GM23338 (cell line): ENCODE measurements at regions not wholly inside any gene's neighbourhood (a gene's known extent, or its start where the extent isn't known, plus 50 kb on each side); places are given as distances from the start of the nearest gene placed in this dataset.

Experiments used
- ATAC-seq: fragments of 200-7000 bp; cut with Tn5 transposase; 3 replicates; pipeline ENCODE4 v1.9.1; 2020
- DNase-seq: peaks from one replicate; pipeline ENCODE4 v3.0.0-alpha.2; 2015; ENCODE audit warnings: low spot score
- H2AFZ ChIP-seq: fragments of 200-600 bp; sonication (generic); 2 replicates; pipeline ENCODE4 v1.8.0; 2016; ENCODE audit warnings: antibody characterized with exemption, mild to moderate bottlenecking, moderate library complexity
- H3F3A ChIP-seq: fragments of 200-600 bp; sonication (generic); replicated peaks from 2 replicates; pipeline ENCODE4 v1.8.0; 2017; ENCODE audit warnings: antibody characterized with exemption, mixed run types, low read depth
- H3K27ac ChIP-seq: fragments of 200-600 bp; sonication (generic); 2 replicates; pipeline ENCODE4 v1.6.1; 2016; ENCODE audit warnings: low read depth
- H3K27me3 ChIP-seq: fragments of 200-600 bp; sonication (generic); 2 replicates; pipeline ENCODE4 v1.8.0; 2016; ENCODE audit warnings: mild to moderate bottlenecking, mixed run types, moderate library complexity; ENCODE audit not compliant: insufficient read depth
- H3K36me3 ChIP-seq: fragments of 200-600 bp; sonication (generic); 2 replicates; pipeline ENCODE4 v1.8.0; 2016; ENCODE audit warnings: mild to moderate bottlenecking; ENCODE audit not compliant: insufficient read depth
- H3K4me1 ChIP-seq: fragments of 200-600 bp; sonication (generic); 2 replicates; pipeline ENCODE4 v1.8.0; 2016; ENCODE audit warnings: mild to moderate bottlenecking, moderate library complexity; ENCODE audit not compliant: insufficient read depth
- H3K4me2 ChIP-seq: fragments of 200-600 bp; sonication (generic); 2 replicates; pipeline ENCODE4 v1.7.1; 2017; ENCODE audit warnings: mixed run types
- H3K4me3 ChIP-seq: fragments of 200-600 bp; sonication (generic); 2 replicates; pipeline ENCODE4 v1.6.1; 2016; ENCODE audit warnings: mixed run types
- H3K79me2 ChIP-seq: fragments of 200-600 bp; sonication (generic); replicated peaks from 2 replicates; pipeline ENCODE4 v1.8.0; 2017; ENCODE audit warnings: mild to moderate bottlenecking; ENCODE audit not compliant: insufficient read depth
- H3K9me2 ChIP-seq: fragments of 200-600 bp; sonication (generic); 2 replicates; pipeline ENCODE4 v1.8.0; 2017; ENCODE audit not compliant: insufficient read depth
- H4K20me1 ChIP-seq: fragments of 200-600 bp; sonication (generic); replicated peaks from 2 replicates; pipeline ENCODE4 v1.8.0; 2017; ENCODE audit warnings: mild to moderate bottlenecking; ENCODE audit not compliant: insufficient read depth
- H3K27ac Mint-ChIP-seq: 2 replicates; pipeline ENCODE4 v1.8.0; 2020; ENCODE audit warnings: inconsistent platforms, mild to moderate bottlenecking, moderate library complexity, mixed read lengths
- H3K27me3 Mint-ChIP-seq: 3 replicates; pipeline ENCODE4 v1.8.0; 2022; ENCODE audit warnings: low read depth, mild to moderate bottlenecking, moderate library complexity, mixed read lengths, inconsistent platforms; ENCODE audit not compliant: insufficient read depth, poor library complexity
- H3K36me3 Mint-ChIP-seq: 3 replicates; pipeline ENCODE4 v1.8.0; 2021; ENCODE audit warnings: low read depth, mild to moderate bottlenecking, inconsistent platforms, moderate library complexity, mixed read lengths
- H3K4me1 Mint-ChIP-seq: 3 replicates; pipeline ENCODE4 v1.8.0; 2020; ENCODE audit warnings: mild to moderate bottlenecking, inconsistent platforms, mixed read lengths
- H3K4me3 Mint-ChIP-seq: 3 replicates; pipeline ENCODE4 v1.8.0; 2021; ENCODE audit warnings: moderate library complexity, mild to moderate bottlenecking, inconsistent platforms, mixed read lengths
- H3K9me3 Mint-ChIP-seq: 3 replicates; pipeline ENCODE4 v1.8.0; 2020; ENCODE audit warnings: moderate library complexity, mild to moderate bottlenecking, inconsistent platforms, mixed read lengths
- CREB1 ChIP-seq: fragments of 250-450 bp; sonication (Bioruptor Pico); IDR thresholded peaks from 2 replicates; pipeline ENCODE4 v1.5.0; 2020; ENCODE audit warnings: low read depth, mild to moderate bottlenecking, moderate library complexity
- EZH2 ChIP-seq: fragments of 200-600 bp; sonication (generic); IDR thresholded peaks from one replicate; pipeline ENCODE4 v1.8.0; 2017; ENCODE audit warnings: antibody characterized with exemption, mild to moderate bottlenecking, low read depth; ENCODE audit not compliant: unreplicated experiment
- EZH2phosphoT487 ChIP-seq: fragments of 200-600 bp; sonication (generic); IDR thresholded peaks from one replicate; pipeline ENCODE4 v1.8.1; 2018; ENCODE audit warnings: antibody characterized with exemption; ENCODE audit not compliant: unreplicated experiment
- JUNB ChIP-seq: IDR thresholded peaks from one replicate; pipeline ENCODE4 v1.6.1; 2016; ENCODE audit warnings: antibody characterized with exemption; ENCODE audit not compliant: unreplicated experiment
- NANOG ChIP-seq: IDR thresholded peaks from 2 replicates; pipeline ENCODE4 v1.6.1; 2016; ENCODE audit warnings: antibody characterized with exemption, borderline replicate concordance
- POLR2AphosphoS5 ChIP-seq: IDR thresholded peaks from 2 replicates; pipeline ENCODE4 v1.6.1; 2016; ENCODE audit warnings: antibody characterized with exemption, low read depth
- STAT1 ChIP-seq: IDR thresholded peaks from one replicate; pipeline ENCODE4 v1.6.1; 2016; ENCODE audit warnings: antibody characterized with exemption; ENCODE audit not compliant: unreplicated experiment
- ZNF114 ChIP-seq: fragments of 250-450 bp; sonication (Bioruptor Pico); IDR thresholded peaks from 2 replicates; pipeline ENCODE4 v1.5.0; 2020; ENCODE audit warnings: mild to moderate bottlenecking, moderate library complexity
- ZNF331 ChIP-seq: fragments of 250-450 bp; sonication (Bioruptor Pico); IDR thresholded peaks from 2 replicates; pipeline ENCODE4 v1.5.0; 2020; ENCODE audit warnings: low read depth, mild to moderate bottlenecking, moderate library complexity
- ZNF462 ChIP-seq: fragments of 250-450 bp; sonication (Bioruptor Pico); IDR thresholded peaks from 2 replicates; pipeline ENCODE4 v1.5.0; 2020; ENCODE audit warnings: mild to moderate bottlenecking, moderate library complexity
- TF ChIP-seq, protein P1 (sequence below): IDR thresholded peaks from 2 replicates; pipeline ENCODE4 v1.6.1; 2016; ENCODE audit warnings: antibody characterized with exemption
- TF ChIP-seq, protein P2 (sequence below), 2 experiments: fragments of 200-600 bp in 1 of 2; sonication (generic) in 1 of 2; conservative IDR thresholded peaks; 2 replicates each; pipeline versions ENCODE4 v1.5.1 to v1.6.1; 2016 to 2017; ENCODE audit warnings: antibody characterized with exemption in 2 of 2, low read depth in 2 of 2, mild to moderate bottlenecking in 2 of 2, moderate library complexity in 1 of 2
- TF ChIP-seq, protein P3 (sequence below): IDR thresholded peaks from one replicate; pipeline ENCODE4 v1.6.1; 2018; ENCODE audit warnings: antibody characterized with exemption; ENCODE audit not compliant: unreplicated experiment

GRCh38 chrX:131792356-131792749 is 230.7 kb upstream of the STK26 start:
- Histone ChIP-seq H3K36me3 (peaks cover 29% of the 10 kb centered on the region), H4K20me1 (0 out of 2 replicates have a peak, but pooled peaks cover 3% of the 10 kb centered on the region), H3K4me1 (no peaks in the 10 kb centered on the region), H3K27me3 (no peaks in the 10 kb centered on the region), H3K4me3 (no peak overlapping the region), H3K27ac (no peak overlapping the region), H3K79me2 (peaks cover 8% of the 10 kb centered on the region; the same call in 1 of the 2 replicates), H3F3A (no peaks in the 10 kb centered on the region), H2AFZ (no peak overlapping the region), H3K9me2 (no peaks in the 10 kb centered on the region), H3K4me2 (no peak overlapping the region)
- Mint-ChIP-seq H3K4me1 (no peaks in the 10 kb centered on the region), H3K4me3 (no peak overlapping the region), H3K36me3 (peaks cover 75% of the 10 kb centered on the region), H3K9me3 (no peaks in the 10 kb centered on the region; the same call in 2 of the 3 replicates), H3K27ac (no peak overlapping the region), H3K27me3 (peaks cover 2% of the 10 kb centered on the region)
- DNase-seq (no peak), ATAC-seq (no peak)
- TF ChIP-seq CREB1 (CRISPR knock-in tag) = no peak
- no peak for TF ChIP-seq ZNF462
- TF ChIP-seq EZH2 = no peak
- no peak for TF ChIP-seq NANOG
- TF ChIP-seq, protein P1, sequence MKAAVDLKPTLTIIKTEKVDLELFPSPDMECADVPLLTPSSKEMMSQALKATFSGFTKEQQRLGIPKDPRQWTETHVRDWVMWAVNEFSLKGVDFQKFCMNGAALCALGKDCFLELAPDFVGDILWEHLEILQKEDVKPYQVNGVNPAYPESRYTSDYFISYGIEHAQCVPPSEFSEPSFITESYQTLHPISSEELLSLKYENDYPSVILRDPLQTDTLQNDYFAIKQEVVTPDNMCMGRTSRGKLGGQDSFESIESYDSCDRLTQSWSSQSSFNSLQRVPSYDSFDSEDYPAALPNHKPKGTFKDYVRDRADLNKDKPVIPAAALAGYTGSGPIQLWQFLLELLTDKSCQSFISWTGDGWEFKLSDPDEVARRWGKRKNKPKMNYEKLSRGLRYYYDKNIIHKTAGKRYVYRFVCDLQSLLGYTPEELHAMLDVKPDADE = no peak
- TF ChIP-seq, protein P2, sequence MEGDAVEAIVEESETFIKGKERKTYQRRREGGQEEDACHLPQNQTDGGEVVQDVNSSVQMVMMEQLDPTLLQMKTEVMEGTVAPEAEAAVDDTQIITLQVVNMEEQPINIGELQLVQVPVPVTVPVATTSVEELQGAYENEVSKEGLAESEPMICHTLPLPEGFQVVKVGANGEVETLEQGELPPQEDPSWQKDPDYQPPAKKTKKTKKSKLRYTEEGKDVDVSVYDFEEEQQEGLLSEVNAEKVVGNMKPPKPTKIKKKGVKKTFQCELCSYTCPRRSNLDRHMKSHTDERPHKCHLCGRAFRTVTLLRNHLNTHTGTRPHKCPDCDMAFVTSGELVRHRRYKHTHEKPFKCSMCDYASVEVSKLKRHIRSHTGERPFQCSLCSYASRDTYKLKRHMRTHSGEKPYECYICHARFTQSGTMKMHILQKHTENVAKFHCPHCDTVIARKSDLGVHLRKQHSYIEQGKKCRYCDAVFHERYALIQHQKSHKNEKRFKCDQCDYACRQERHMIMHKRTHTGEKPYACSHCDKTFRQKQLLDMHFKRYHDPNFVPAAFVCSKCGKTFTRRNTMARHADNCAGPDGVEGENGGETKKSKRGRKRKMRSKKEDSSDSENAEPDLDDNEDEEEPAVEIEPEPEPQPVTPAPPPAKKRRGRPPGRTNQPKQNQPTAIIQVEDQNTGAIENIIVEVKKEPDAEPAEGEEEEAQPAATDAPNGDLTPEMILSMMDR (conservative IDR thresholded peaks at IDR 0.05; ENCODE audit: low read depth in 2 of 2) = no peak
- TF ChIP-seq EZH2phosphoT487 = no peak
- no peak for TF ChIP-seq ZNF114 (CRISPR knock-in tag)
- TF ChIP-seq JUNB = no peak
- no peak for TF ChIP-seq STAT1
- TF ChIP-seq, protein P3, sequence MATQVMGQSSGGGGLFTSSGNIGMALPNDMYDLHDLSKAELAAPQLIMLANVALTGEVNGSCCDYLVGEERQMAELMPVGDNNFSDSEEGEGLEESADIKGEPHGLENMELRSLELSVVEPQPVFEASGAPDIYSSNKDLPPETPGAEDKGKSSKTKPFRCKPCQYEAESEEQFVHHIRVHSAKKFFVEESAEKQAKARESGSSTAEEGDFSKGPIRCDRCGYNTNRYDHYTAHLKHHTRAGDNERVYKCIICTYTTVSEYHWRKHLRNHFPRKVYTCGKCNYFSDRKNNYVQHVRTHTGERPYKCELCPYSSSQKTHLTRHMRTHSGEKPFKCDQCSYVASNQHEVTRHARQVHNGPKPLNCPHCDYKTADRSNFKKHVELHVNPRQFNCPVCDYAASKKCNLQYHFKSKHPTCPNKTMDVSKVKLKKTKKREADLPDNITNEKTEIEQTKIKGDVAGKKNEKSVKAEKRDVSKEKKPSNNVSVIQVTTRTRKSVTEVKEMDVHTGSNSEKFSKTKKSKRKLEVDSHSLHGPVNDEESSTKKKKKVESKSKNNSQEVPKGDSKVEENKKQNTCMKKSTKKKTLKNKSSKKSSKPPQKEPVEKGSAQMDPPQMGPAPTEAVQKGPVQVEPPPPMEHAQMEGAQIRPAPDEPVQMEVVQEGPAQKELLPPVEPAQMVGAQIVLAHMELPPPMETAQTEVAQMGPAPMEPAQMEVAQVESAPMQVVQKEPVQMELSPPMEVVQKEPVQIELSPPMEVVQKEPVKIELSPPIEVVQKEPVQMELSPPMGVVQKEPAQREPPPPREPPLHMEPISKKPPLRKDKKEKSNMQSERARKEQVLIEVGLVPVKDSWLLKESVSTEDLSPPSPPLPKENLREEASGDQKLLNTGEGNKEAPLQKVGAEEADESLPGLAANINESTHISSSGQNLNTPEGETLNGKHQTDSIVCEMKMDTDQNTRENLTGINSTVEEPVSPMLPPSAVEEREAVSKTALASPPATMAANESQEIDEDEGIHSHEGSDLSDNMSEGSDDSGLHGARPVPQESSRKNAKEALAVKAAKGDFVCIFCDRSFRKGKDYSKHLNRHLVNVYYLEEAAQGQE = no peak
- TF ChIP-seq POLR2AphosphoS5 = no peak
- no peak for TF ChIP-seq ZNF331
